RWPE2 (cell line): ENCODE measurements at regions not wholly inside any gene's neighbourhood (a gene's known extent, or its start where the extent isn't known, plus 50 kb on each side); places are given as distances from the start of the nearest gene placed in this dataset.
"Not testable (repeated sequence)": the region's sequence is repeated elsewhere in the genome, so short reads cannot be mapped to it uniquely, and the experiment has no call there.

ENCODE experiments used
- ATAC-seq: fragments of 200-7000 bp; cut with Tn5 transposase; 3 replicates; pipeline ENCODE4 v1.9.1; 2021; ENCODE audit warnings: low read depth
- DNase-seq: peaks from one replicate; pipeline ENCODE4 v3.0.0-alpha.2; 2020; ENCODE audit warnings: low spot score
- H3K27ac ChIP-seq: fragments of 450-650 bp; 2 replicates; pipeline ENCODE4 v1.5.1; 2017; ENCODE audit warnings: mild to moderate bottlenecking; ENCODE audit not compliant: poor library complexity, severe bottlenecking
- H3K27me3 ChIP-seq: fragments of 250-450 bp; sonication (Bioruptor Pico); 2 replicates; pipeline ENCODE4 v1.5.1; 2021; ENCODE audit warnings: mild to moderate bottlenecking, moderate library complexity; ENCODE audit not compliant: insufficient read depth, poor library complexity, severe bottlenecking
- H3K36me3 ChIP-seq: fragments of 250-450 bp; sonication (Bioruptor Pico); 2 replicates; pipeline ENCODE4 v1.5.1; 2020; ENCODE audit warnings: low read depth, mild to moderate bottlenecking, moderate library complexity
- H3K4me1 ChIP-seq: fragments of 250-450 bp; sonication (Bioruptor Pico); 2 replicates; pipeline ENCODE4 v1.5.1; 2021; ENCODE audit warnings: mild to moderate bottlenecking, moderate library complexity; ENCODE audit not compliant: insufficient read depth, poor library complexity, severe bottlenecking
- H3K4me3 ChIP-seq: fragments of 250-450 bp; sonication (Bioruptor Pico); 2 replicates; pipeline ENCODE4 v1.5.1; 2021; ENCODE audit warnings: mild to moderate bottlenecking, moderate library complexity; ENCODE audit not compliant: severe bottlenecking
- H3K9me3 ChIP-seq: fragments of 250-450 bp; sonication (Bioruptor Pico); 2 replicates; pipeline ENCODE4 v1.5.1; 2021; ENCODE audit warnings: mild to moderate bottlenecking, moderate library complexity; ENCODE audit not compliant: severe bottlenecking
- CTCF ChIP-seq: fragments of 450-650 bp; IDR thresholded peaks from one replicate; pipeline ENCODE4 v1.5.1; 2017; ENCODE audit warnings: mild to moderate bottlenecking, moderate library complexity; ENCODE audit not compliant: poor library complexity, severe bottlenecking

GRCh38 chr20:53782612-53783246 lies 189.1 kb upstream of the ZNF217 start:
- Histone ChIP-seq H3K4me3 (no peak overlapping the region), H3K36me3 (no peaks in the 10 kb centered on the region), H3K27ac (no peak overlapping the region), H3K27me3 (no peaks in the 10 kb centered on the region), H3K4me1 (peaks cover 28% of the 10 kb centered on the region), H3K9me3 (no peaks in the 10 kb centered on the region)
- no peak for TF ChIP-seq CTCF
- DNase-seq (peak; percentile 20), ATAC-seq (no peak)

- no peak for TF ChIP-seq CTCF
- Histone ChIP-seq H3K4me1 (peaks cover 5% of the 10 kb centered on the region), H3K4me3 (no peak overlapping the region), H3K9me3 (no peaks in the 10 kb centered on the region), H3K27me3 (no peaks in the 10 kb centered on the region), H3K36me3 (no peaks in the 10 kb centered on the region), H3K27ac (no peak overlapping the region)
- DNase-seq (no peak), ATAC-seq (peak; percentile 19; the same call in 1 of the 3 replicates)
Measured at GRCh38 chr20:53779822-53780221, 186.2 kb upstream of the ZNF217 start.

GRCh38 chr20:53778736-53779135 lies 185.1 kb upstream of the ZNF217 start:
- TF ChIP-seq CTCF: no peak
- no peak overlapping the region for H3K4me3 ChIP-seq
- no peaks in the 10 kb centered on the region for H3K36me3 ChIP-seq
- H3K27ac ChIP-seq: no peak overlapping the region
- ATAC-seq (no peak), DNase-seq (peak; percentile 17)
- H3K27me3 ChIP-seq: no peaks in the 10 kb centered on the region
- no peaks in the 10 kb centered on the region for H3K9me3 ChIP-seq
- peaks cover 15% of the 10 kb centered on the region for H3K4me1 ChIP-seq

- no peaks in the 10 kb centered on the region for H3K36me3 ChIP-seq
- H3K27ac ChIP-seq: no peak overlapping the region
- peaks cover 20% of the 10 kb centered on the region for H3K4me1 ChIP-seq
- ATAC-seq: no peak
- no peak for TF ChIP-seq CTCF
- peak; percentile 47 for DNase-seq
- H3K4me3 ChIP-seq: no peak overlapping the region
- H3K9me3 ChIP-seq: no peaks in the 10 kb centered on the region
- no peaks in the 10 kb centered on the region for H3K27me3 ChIP-seq
Measured at GRCh38 chr20:53778041-53778516, 184.4 kb upstream of the ZNF217 start.

GRCh38 chr20:53777402-53777801 lies 183.8 kb upstream of the ZNF217 start:
- not testable (repeated sequence) for H3K27ac ChIP-seq, H3K9me3 ChIP-seq, H3K36me3 ChIP-seq, H3K4me3 ChIP-seq, ATAC-seq, H3K27me3 ChIP-seq
- DNase-seq: peak; percentile 29
- peaks cover 25% of the 10 kb centered on the region for H3K4me1 ChIP-seq
